Esophagus mucosa (tissue), 1 donor: ENCODE measurements at regions not wholly inside any gene's neighbourhood (a gene's known extent, or its start where the extent isn't known, plus 50 kb on each side); places are given as distances from the start of the nearest gene placed in this dataset.
"Not testable (repeated sequence)": the region's sequence is repeated elsewhere in the genome, so short reads cannot be mapped to it uniquely, and the experiment has no call there.

ENCODE experiments used
- ATAC-seq: fragments of 200-7000 bp; cut with Tn5 transposase; one replicate; pipeline ENCODE4 v1.9.1; 2020
- donor health status: DM: yes; HTN: yes; CAD: no.

GRCh38 chr17:54518706-54519105 lies 381.9 kb upstream of the TOM1L1 start:
- ATAC-seq = no peak

- ATAC-seq = no peak
These were observed 379.5 kb upstream of the TOM1L1 start for GRCh38 chr17:54521137-54521536.

DNA sequence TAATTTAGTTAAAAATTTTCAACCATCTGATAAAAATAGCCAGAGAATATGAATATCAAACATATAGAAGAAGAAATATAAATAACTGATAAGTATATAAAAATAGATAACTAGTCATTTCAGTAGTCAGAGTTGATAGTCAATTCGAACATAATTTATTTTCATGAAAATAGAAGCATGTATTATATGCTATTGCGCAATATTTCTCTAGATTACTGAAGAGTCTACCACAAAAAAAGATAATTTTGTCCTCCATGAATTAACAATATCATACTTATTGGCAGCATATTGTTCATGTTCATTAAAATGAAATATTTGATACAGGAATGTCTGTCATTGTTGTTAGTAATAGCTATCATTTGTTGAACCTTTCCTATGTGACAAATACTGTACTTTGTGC lies 376.2 kb upstream of the TOM1L1 start:
- ATAC-seq = no peak

DNA sequence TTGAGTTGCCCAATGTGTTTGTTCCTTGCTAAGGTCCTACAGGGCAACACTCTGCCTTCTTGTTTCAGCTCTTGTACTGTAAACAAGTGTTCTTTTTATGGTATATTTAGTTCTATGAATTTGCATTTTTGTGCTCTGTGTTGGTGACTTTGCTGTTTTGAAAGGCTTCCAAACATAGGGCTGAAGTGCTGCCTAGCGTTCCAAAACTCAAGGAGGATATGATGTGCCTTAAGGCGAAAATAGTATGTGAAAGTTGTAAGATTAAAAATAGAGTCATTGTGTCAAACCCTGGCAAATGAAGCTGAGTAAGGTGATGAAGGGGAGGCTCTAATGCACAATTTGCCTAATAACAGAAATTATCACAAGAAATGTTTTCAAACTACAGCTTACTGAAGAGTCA lies 372.7 kb upstream of the TOM1L1 start:
- no peak for ATAC-seq

GRCh38 chr17:54530398-54530797 lies 370.3 kb upstream of the TOM1L1 start:
- no peak for ATAC-seq

DNA sequence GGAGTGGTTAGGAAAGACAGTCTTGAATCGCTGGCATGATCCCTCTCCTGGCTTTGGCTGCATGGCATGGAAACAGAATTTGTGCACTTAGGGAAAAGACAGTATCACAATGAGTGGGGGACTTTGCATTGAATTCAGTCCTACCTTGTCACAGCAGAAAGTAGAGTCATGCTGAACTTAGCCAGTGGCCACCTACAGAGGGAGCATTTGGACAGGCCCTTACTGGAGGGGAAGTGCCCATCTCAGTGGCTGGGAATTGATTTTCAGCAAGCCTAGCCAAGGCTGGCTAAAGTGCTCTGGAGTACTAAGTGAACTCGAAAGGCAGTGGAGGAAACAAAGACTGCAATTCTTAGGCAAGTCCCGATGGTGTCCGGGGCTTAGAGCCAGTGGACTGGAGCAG lies 364.3 kb upstream of the TOM1L1 start:
- no peak for ATAC-seq

DNA sequence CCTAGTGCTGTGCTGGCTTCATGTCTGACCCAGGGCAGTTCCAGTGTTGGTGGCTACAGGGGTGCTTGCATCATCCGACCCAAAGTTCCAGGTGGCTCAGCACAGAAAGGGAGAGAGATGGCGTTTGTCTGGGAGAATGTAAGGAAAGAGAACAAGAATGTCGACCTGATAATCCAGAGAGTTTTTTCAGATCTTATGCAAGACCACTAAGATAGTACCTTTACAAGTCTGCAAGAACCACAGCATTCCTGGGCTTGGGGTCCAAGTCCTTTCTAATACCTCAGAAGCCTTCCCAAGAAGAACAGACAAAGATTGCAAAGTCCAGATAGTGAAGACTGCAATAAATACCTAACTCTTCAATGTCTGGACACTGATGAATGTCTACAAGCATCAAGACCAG lies 363.0 kb upstream of the TOM1L1 start:
- ATAC-seq = no peak

DNA sequence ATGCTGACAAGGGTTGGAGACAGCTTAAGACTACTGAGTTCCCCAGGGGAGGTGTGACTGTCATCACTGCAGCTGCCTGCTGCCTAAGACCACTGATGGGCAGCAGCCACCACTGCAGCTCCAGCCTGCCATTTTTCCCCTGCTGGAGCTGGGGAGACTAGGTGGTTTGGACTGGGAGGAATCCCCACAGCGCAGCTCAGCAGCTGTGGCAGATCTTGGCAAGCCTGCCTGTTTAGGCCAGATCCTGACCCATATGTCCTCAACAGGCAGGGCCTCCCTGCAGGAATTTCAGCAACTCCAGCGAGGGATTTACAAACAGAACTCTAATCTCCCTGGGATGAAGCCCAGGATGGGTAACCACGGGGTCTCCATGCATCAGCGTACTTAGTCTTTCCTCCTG lies 356.4 kb upstream of the TOM1L1 start:
- ATAC-seq = no peak

DNA sequence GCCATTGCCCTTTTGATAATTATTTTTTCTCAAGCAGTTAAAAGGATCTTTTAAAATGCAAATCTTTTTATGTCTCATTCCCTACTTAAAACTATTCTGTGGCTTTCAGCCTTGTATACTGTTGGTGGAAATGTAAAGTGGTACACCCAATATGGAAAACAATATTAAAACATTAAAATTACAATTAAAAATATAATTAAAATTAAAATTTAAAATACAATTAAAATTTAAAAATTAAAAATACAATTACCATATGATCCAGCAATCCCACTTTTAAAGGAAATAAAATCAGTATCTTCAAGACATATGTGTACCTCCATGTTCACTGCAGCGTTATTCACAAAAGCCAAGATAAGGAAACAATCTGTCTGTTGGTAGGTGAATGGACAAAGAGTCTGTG lies 340.8 kb upstream of the TOM1L1 start:
- ATAC-seq = no peak

GRCh38 chr17:54608634-54609155 lies 292.0 kb upstream of the TOM1L1 start:
- ATAC-seq = no peak

- no peak for ATAC-seq
These were observed 280.2 kb upstream of the TOM1L1 start for GRCh38 chr17:54620399-54620978.

GRCh38 chr17:54623746-54624145 lies 276.9 kb upstream of the TOM1L1 start:
- ATAC-seq = no peak

- no peak for ATAC-seq
These were observed 274.4 kb upstream of the TOM1L1 start for GRCh38 chr17:54626146-54626703.

DNA sequence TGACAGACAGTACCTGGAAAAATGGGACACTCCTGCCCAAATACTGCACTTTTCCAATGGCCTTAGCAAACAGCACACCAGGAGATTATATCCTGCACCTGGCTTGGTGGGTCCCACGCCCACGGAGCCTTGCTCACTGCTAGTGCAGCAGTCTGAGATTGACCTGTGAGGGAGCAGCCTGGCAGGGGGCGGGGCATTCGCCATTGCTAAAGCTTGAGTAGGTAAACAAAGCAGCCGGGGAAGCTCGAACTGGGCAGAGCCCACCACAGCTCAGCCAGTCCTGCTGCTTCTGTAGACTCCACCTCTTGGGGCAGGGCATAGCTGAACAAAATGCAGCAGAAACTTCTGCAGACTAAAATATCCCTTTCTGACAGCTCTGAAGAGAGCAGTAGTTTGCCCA lies 261.2 kb upstream of the TOM1L1 start:
- not testable (repeated sequence) for ATAC-seq

DNA sequence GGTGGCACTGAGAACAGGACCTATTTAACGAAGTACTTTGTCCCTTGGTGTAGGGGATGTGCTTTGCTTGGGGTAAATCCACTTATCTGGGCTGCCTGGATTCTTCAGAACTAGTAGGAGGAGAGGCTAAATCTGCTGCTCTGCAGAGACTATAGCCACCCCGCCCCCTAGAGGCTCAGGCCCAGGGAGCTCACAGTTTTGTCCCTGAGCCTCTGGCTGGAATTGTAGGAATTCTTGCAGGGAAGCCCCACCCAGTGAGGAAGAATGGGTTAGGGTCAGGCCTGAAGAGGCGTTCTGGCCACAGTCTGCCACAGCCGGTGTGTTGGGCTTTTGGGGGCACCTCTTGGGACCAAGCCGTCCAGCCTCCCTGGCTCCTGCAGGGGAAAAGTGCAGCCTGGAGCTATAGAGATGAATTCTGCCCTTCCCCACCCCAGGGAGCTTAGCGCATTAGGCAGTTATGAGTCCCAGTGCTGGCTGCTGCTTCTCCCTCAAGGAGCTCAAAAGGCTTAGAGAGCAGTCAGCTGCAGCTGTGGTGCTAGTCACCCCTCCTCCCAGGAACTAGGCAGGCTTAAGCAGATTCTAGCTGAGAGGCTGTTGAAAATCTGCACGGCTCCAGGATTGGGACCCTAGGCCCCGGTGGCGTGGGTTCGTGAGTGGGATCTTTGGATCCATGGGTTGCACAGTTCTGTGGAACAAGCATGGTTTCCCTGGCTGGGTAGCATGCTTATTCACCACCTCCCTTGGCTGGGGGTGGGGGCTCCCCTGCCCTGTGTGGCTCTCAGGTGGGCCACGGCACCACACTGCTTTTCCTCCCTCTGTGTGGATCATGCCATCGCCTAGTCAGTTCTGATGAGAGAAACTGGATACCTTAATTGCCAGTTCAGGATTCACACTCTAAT lies 237.4 kb upstream of the TOM1L1 start:
- no peak for ATAC-seq

DNA sequence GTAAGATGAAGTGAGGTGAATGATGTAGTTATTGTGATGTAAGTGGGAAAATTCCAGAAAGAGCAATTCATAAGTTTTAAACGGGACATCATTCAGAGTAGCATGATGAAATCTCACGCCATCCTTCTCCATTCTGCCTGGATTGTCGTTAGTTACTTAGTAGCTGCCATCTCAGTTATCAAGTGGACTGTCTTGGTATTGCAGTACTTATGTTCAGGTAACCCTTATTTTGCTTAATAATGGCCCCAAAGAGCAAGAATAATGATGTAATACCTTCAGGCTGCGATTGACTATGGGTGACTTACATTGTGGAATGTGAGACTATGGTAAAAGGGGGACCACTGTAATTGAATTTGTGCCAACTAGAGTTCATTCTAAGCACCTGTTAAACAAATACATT lies 234.1 kb upstream of the TOM1L1 start:
- ATAC-seq = no peak

GRCh38 chr17:54678158-54678557 lies 222.5 kb upstream of the TOM1L1 start:
- ATAC-seq = no peak

DNA sequence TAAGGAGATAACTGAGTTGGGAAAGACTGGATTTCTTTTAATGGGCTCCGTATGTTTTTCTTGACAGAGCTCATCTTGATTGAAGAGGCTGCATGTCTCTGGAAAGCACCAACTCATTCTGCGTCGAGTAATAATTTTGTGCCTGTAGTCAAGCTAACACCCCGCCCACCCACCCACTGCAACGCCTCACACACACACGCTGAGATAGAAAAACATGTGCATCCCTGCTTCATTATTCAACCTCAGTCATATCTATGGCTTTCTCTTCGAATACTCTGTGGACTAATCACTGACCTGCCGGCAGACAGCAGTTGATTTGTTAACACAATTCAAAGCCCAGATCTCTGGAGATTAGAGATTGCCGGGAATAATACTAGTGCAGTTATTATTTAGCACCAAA lies 220.2 kb upstream of the TOM1L1 start:
- ATAC-seq = no peak

DNA sequence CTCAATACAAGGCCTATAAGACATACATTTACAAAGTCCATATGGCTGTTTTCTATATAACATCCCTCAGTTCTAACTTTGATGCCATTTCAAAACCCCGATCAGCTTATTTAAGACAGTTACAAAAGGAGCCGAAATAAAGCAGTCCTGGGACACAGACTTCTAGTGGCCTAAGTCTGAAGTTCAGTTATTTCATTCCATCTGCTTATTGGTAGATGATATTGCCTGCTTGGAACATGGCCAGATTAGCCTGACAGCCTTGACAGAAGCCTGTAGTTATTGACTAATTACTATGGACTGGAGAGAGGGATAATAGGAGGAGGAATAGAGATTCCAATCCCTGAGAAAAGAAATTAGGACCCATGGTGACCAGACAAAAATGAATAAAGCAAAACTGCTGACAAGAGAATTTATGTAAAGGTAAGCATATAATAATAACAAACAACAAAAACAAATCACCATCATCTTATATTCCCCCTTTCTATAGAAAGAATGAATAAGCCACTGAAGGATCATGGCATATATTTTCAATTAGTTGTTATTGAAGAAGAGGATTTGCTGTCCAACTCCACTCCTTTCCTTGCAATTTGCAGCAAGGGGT lies 206.3 kb upstream of the TOM1L1 start:
- no peak for ATAC-seq

DNA sequence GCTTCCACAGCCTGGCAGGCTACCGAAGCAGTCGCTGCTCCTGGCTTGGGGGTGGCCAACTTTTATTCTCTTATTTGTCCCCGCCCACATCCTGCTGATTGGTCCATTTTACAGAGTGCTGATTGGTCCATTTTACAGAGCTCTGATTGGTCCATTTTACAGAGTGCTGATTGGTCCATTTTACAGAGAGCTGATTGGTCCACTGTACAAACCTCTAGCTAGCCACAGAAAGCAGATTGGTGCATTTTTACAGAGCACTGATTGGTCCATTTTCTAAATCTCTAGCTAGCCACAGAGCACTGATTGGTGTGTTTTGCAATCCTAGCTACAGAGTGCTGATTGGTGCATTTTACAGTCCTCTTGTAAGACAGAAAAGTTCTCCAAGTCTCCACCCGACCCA lies 187.9 kb upstream of the TOM1L1 start:
- ATAC-seq = not testable (repeated sequence)

- ATAC-seq = no peak
These were observed 182.4 kb upstream of the TOM1L1 start for GRCh38 chr17:54718286-54718685.

DNA sequence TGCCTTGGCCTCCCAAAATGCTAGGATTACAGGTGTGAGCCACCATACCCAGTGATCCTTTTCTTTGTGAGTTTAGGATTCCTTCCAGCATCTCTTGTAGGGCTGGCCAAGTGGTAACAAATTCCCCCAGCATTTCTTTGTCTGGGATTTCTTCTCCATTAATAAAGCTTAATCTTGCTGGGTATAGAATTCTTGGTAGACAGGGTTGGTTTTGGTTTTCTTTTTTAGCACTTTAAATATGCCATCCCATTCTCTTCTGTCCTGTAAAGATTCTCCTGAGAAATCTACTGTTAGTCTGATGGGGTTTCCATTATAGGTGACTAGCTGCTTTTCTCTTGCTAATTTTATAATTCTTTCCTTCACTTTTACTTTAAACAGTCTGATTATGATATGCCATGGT lies 173.0 kb upstream of the TOM1L1 start:
- no peak for ATAC-seq

DNA sequence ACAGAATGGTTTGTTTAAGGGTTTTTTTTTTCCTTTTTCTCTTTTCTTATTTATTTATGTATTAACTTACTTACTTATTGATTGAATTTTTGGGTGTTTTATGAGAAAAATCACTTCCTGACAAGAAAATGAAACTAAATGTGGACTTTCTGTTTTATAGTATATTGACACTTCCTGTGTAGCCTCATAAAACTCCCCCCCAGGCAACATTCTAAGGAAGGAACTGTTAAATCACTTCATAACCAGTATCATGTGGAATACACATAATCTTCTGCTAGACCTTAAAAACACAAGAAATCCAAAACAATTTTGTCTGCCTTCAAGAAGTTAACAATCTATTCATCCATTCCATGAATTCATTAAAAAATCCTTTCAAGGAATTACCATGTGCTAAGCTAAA lies 164.1 kb upstream of the TOM1L1 start:
- no peak for ATAC-seq
